Fibroblast of mammary gland (primary cell): ENCODE measurements at regions not wholly inside any gene's neighbourhood (a gene's known extent, or its start where the extent isn't known, plus 50 kb on each side); places are given as distances from the start of the nearest gene placed in this dataset.
A peak's percentile ranks its signal among the peaks of the same experiment; 100 is the strongest.

Source experiments
- DNase-seq: peaks from one replicate; pipeline ENCODE4 v3.0.0-alpha.2; 2010; ENCODE audit warnings: low read depth
- H3K4me3 ChIP-seq: 2 replicates; pipeline ENCODE4 v1.5.1; 2011; ENCODE audit warnings: low read depth, mild to moderate bottlenecking, low read length, moderate library complexity; ENCODE audit not compliant: control insufficient read depth
- CTCF ChIP-seq: conservative IDR thresholded peaks from 2 replicates; pipeline ENCODE4 v1.5.1; 2011; ENCODE audit warnings: low read depth, low read length, inconsistent platforms; ENCODE audit not compliant: control insufficient read depth, insufficient read depth

GRCh38 chr2:215777465-215778044 is 235.8 kb downstream of the MREG start:
- TF ChIP-seq CTCF: no peak
- no peak overlapping the region for H3K4me3 ChIP-seq
- no peak for DNase-seq

- no peak overlapping the region for H3K4me3 ChIP-seq
- DNase-seq: peak; percentile 83
- no peak for TF ChIP-seq CTCF
These were observed 238.2 kb downstream of the MREG start for GRCh38 chr2:215775106-215775505.

GRCh38 chr2:215773728-215774127 is 239.6 kb downstream of the MREG start:
- no peak for TF ChIP-seq CTCF
- DNase-seq: peak; percentile 99
- no peak overlapping the region for H3K4me3 ChIP-seq

- no peak for TF ChIP-seq CTCF
- no peak for DNase-seq
- no peak overlapping the region for H3K4me3 ChIP-seq
These were observed 240.5 kb downstream of the MREG start for GRCh38 chr2:215772634-215773563.

- no peak overlapping the region for H3K4me3 ChIP-seq
- DNase-seq: peak; percentile 65
- TF ChIP-seq CTCF: no peak
These were observed 241.3 kb downstream of the MREG start for GRCh38 chr2:215772003-215772402.

- TF ChIP-seq CTCF: no peak
These were observed 242.1 kb downstream of the MREG start for GRCh38 chr2:215771241-215771640.

More at GRCh38 chr2:215771241-215771640, 242.1 kb downstream of the MREG start:
- DNase-seq: no peak
- no peak overlapping the region for H3K4me3 ChIP-seq
